Spleen (tissue), 11 donors: ENCODE measurements at regions not wholly inside any gene's neighbourhood (a gene's known extent, or its start where the extent isn't known, plus 50 kb on each side); places are given as distances from the start of the nearest gene placed in this dataset.

ENCODE experiments used
- DNase-seq: peaks from one replicate; pipeline ENCODE4 v3.0.0-alpha.2; 2020
- H3K27ac ChIP-seq, 8 donors: fragments of 200-600 bp; sonication (generic) in 7 of 8; 1 replicate in 4 of 8; 2 replicates in 4 of 8; pipeline versions ENCODE4 v1.5.0 to v1.8.0; 2016 to 2021; ENCODE audit warnings: inconsistent platforms in 4 of 8, mild to moderate bottlenecking in 4 of 8, moderate library complexity in 1 of 8
- H3K27me3 ChIP-seq, 7 donors: fragments of 200-600 bp; sonication (generic) in 6 of 7; replicated peaks in 1 of 7; 1 replicate in 4 of 7; 2 replicates in 3 of 7; pipeline versions ENCODE4 v1.5.0 to v1.8.0; 2016 to 2021; ENCODE audit warnings: inconsistent platforms in 3 of 7, mild to moderate bottlenecking in 1 of 7
- H3K36me3 ChIP-seq, 6 donors: fragments of 200-600 bp; sonication (generic) in 5 of 6; 1 replicate in 4 of 6; 2 replicates in 2 of 6; pipeline versions ENCODE4 v1.5.0 to v1.8.0; 2016 to 2021; ENCODE audit warnings: inconsistent platforms in 2 of 6
- H3K4me1 ChIP-seq, 6 donors: fragments of 200-600 bp; sonication (generic) in 5 of 6; 1 replicate in 3 of 6; 2 replicates in 3 of 6; pipeline versions ENCODE4 v1.5.0 to v1.8.0; 2016 to 2021; ENCODE audit warnings: inconsistent platforms in 3 of 6
- H3K4me3 ChIP-seq, 8 donors: fragments of 200-600 bp; sonication (generic) in 7 of 8; 1 replicate in 4 of 8; 2 replicates in 4 of 8; pipeline versions ENCODE4 v1.5.0 to v1.8.0; 2016 to 2021; ENCODE audit warnings: inconsistent platforms in 4 of 8, mild to moderate bottlenecking in 4 of 8, moderate library complexity in 2 of 8
- H3K9me3 ChIP-seq, 8 donors: fragments of 200-600 bp; sonication (generic) in 7 of 8; 1 replicate in 4 of 8; 2 replicates in 4 of 8; pipeline versions ENCODE4 v1.5.0 to v1.8.0; 2016 to 2021; ENCODE audit warnings: inconsistent platforms in 4 of 8
- CTCF ChIP-seq, 11 experiments: fragments of 200-600 bp in 7 of 11; fragments of 450-650 bp in 4 of 11; sonication (generic) in 4 of 11; IDR thresholded peaks in 8 of 11; conservative IDR thresholded peaks in 3 of 11; 1 replicate in 7 of 11; 2 replicates in 4 of 11; pipeline versions ENCODE4 v1.4.0 to v1.8.0; 2016 to 2021; ENCODE audit warnings: antibody characterized with exemption in 11 of 11, inconsistent platforms in 4 of 11, mild to moderate bottlenecking in 1 of 11
- POLR2A ChIP-seq, 3 donors: fragments of 450-650 bp; IDR thresholded peaks; one replicate each; pipeline ENCODE4 v1.5.1; 2017; ENCODE audit warnings: antibody characterized with exemption in 3 of 3, mild to moderate bottlenecking in 1 of 3
- POLR2AphosphoS5 ChIP-seq, 3 donors: sonication (generic); formaldehyde crosslinking; IDR thresholded peaks; one replicate each; pipeline ENCODE4 v1.5.1; 2017; ENCODE audit warnings: antibody characterized with exemption in 3 of 3
- WGBS, 5 donors: extraction: QIAGEN DNeasy Blood & Tissue Kit in 3 of 5; methylation state at CpG; one replicate each; pipeline versions ENCODE4 v1.1.5 to v1.1.7; 2013 to 2018; 5-methylcytosine and 5-hydroxymethylcytosine counted together
- intact Hi-C: fragments of 100-400 bp; cut with DNase I; formaldehyde crosslinking; loops from one replicate; pipeline ENCODE4 v1.15.0; 2023; ENCODE audit warnings: low total_unique reads
- donor health status: healthy with polysubstance abuse.
- donor health status: DM: no; HTN: no; CAD: no; lungs with moderate emphysema.
- donor health status: DM: no; HTN: no; CAD: no.
- donor health status: Bipolar disorder and iron deficiency.
- donor health status: healthy.
- donor health status: DM: no; HTN: no; CAD: no.
- donor health status: DM: yes; HTN: yes; CAD: no.

GRCh38 chr2:53230691-53231090, 536.9 kb upstream of the CHAC2 start:
- H3K4me3 ChIP-seq = no peak overlapping the region
- no peaks in the 10 kb centered on the region for H3K9me3 ChIP-seq
- H3K27me3 ChIP-seq = no peaks in the 10 kb centered on the region
- H3K27ac ChIP-seq = no peak overlapping the region
- no peaks in the 10 kb centered on the region for H3K36me3 ChIP-seq
- TF ChIP-seq CTCF (IDR thresholded peaks at IDR 0.05 in 8 of 11, conservative IDR thresholded peaks at IDR 0.05 in 3 of 11) = no peak
- TF ChIP-seq POLR2AphosphoS5 (IDR thresholded peaks at IDR 0.05) = no peak
- TF ChIP-seq POLR2A (IDR thresholded peaks at IDR 0.05) = no peak
- 79 to 88% (median 80%) methylated on average over 2 of the region's 2 CpGs for WGBS, 5 donors
- intact Hi-C loops = no loop called here
- H3K4me1 ChIP-seq = peaks cover 0 to 3% (median 0%) of the 10 kb centered on the region in 6 donors
- DNase-seq = no peak

GRCh38 chr2:53227535-53227934, 540.1 kb upstream of the CHAC2 start:
- H3K36me3 ChIP-seq = no peaks in the 10 kb centered on the region
- no peaks in the 10 kb centered on the region for H3K9me3 ChIP-seq
- H3K27me3 ChIP-seq = no peaks in the 10 kb centered on the region
- WGBS, 5 donors = 92 to 98% (median 95%) methylated on average over 3 of the region's 3 CpGs
- TF ChIP-seq CTCF (IDR thresholded peaks at IDR 0.05 in 8 of 11, conservative IDR thresholded peaks at IDR 0.05 in 3 of 11) = no peak
- no peak for TF ChIP-seq POLR2AphosphoS5 (IDR thresholded peaks at IDR 0.05)
- no peak for TF ChIP-seq POLR2A (IDR thresholded peaks at IDR 0.05)
- no peak overlapping the region for H3K4me3 ChIP-seq
- no peaks in the 10 kb centered on the region for H3K4me1 ChIP-seq
- intact Hi-C loops = no loop called here
- H3K27ac ChIP-seq = no peak overlapping the region
- DNase-seq = no peak

- H3K36me3 ChIP-seq = no peaks in the 10 kb centered on the region
- H3K9me3 ChIP-seq = peaks cover 0 to 15% (median 0%) of the 10 kb centered on the region in 8 donors
- TF ChIP-seq CTCF (IDR thresholded peaks at IDR 0.05 in 8 of 11, conservative IDR thresholded peaks at IDR 0.05 in 3 of 11) = no peak
- TF ChIP-seq POLR2AphosphoS5 (IDR thresholded peaks at IDR 0.05) = no peak
- no peak for TF ChIP-seq POLR2A (IDR thresholded peaks at IDR 0.05)
- H3K27ac ChIP-seq = no peak overlapping the region
- WGBS, 5 donors = 70 to 83% (median 77%) methylated on average over 3 of the region's 3 CpGs
- H3K4me1 ChIP-seq = no peaks in the 10 kb centered on the region
- no peaks in the 10 kb centered on the region for H3K27me3 ChIP-seq
- no peak overlapping the region for H3K4me3 ChIP-seq
- no peak for DNase-seq
- intact Hi-C loops = no loop called here
These were observed 546.6 kb upstream of the CHAC2 start for GRCh38 chr2:53220969-53221368.

- intact Hi-C loops = no loop called here
- no peaks in the 10 kb centered on the region for H3K4me1 ChIP-seq
- no peaks in the 10 kb centered on the region for H3K36me3 ChIP-seq
- no peak overlapping the region for H3K4me3 ChIP-seq
- 57 to 68% (median 66%) methylated on average over 2 of the region's 2 CpGs for WGBS, 5 donors
- no peak overlapping the region for H3K27ac ChIP-seq
- no peak for DNase-seq
- H3K27me3 ChIP-seq = no peaks in the 10 kb centered on the region
- TF ChIP-seq POLR2AphosphoS5 (IDR thresholded peaks at IDR 0.05) (no peak), CTCF (IDR thresholded peaks at IDR 0.05 in 8 of 11, conservative IDR thresholded peaks at IDR 0.05 in 3 of 11) (no peak), POLR2A (IDR thresholded peaks at IDR 0.05) (no peak)
- peaks cover 0 to 39% (median 18%) of the 10 kb centered on the region in 8 donors for H3K9me3 ChIP-seq
These were observed 550.4 kb upstream of the CHAC2 start for GRCh38 chr2:53217250-53217649.
